CD4-positive, alpha-beta T cell treated with Interferon gamma for 1 hour (primary cell): ENCODE measurements at regions not wholly inside any gene's neighbourhood (a gene's known extent, or its start where the extent isn't known, plus 50 kb on each side); places are given as distances from the start of the nearest gene placed in this dataset.

ENCODE experiments used
- DNase-seq: peaks from one replicate; pipeline ENCODE4 v3.0.0-alpha.2; 2020

DNA sequence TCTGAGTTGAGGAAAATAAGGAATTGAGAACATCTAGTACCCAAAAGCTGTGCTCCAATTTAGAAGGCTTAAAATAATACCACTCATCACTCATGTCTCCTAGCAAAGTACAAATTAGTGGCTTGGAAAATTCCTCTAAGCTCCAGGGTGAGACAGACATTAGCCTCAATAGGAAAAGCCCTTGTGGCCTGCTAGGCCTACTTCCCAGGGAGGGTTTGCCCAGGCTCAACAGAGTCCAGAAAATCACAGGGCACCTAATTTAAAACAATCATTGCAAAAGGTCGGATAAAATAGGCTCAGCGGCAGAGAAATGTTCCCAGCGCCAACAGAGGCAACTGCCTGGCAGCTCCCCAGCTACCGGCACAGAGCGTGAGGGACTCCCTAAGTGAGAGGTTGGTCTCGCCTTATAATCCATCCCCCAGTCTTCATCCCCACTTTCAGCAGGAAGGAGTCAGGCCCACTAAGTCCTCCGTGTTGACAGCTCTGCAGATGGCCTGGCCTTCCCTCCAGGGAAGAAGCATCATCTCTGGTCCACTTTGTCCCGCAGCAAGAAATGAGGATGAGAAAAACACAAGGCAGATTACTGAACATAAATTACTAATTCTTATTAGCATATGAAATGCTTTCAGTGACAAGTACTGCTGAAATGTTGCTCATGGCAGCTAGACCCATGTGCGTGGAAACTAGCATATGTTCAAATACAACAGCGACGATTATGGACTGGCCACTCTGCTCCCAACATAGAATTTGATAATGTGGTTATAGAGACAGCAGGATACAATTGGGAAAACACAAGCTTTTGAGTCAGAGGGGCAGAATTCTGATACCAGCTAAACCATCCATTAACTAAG is 1177.7 kb upstream of the AUTS2 start:
- no peak for DNase-seq

DNA sequence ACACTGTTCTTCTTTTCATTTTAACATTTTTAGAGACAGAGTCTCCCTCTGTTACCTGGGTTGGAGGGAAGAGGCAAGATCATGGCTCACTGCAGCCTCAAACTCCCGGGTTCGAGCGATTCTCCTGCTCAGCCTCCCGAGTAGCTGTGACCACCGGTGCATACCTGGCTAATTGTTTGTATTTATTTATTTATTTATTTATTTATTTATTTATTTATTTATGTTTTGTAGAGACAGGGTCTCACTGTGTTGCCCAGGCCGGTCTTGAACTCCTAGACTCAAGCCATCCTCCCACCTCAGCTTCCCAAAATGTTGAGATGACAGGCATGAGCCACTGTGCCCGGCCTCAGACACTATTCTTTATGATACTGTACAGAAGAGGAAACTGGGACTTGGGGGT is 1176.6 kb upstream of the AUTS2 start:
- DNase-seq = no peak

DNA sequence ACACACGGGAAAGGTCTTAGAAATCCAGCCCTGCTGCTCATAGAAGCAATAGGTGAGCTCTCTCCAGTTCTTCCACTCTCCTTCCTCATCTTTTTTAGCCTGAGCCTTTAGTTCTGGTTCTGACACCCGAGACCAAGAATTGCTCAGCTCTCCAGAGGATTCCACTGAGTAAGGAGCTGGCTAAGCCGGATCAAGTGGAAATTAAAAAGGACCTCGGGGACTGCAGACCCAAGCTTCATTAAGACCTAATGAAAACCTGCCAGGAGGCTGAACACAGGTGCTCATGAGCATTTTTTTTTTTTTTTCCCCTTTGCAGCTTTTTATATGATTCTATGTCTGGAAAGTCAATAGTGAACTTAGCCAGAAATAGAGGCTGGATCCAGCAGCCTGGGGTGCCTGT is 1176.0 kb upstream of the AUTS2 start:
- DNase-seq = no peak

DNA sequence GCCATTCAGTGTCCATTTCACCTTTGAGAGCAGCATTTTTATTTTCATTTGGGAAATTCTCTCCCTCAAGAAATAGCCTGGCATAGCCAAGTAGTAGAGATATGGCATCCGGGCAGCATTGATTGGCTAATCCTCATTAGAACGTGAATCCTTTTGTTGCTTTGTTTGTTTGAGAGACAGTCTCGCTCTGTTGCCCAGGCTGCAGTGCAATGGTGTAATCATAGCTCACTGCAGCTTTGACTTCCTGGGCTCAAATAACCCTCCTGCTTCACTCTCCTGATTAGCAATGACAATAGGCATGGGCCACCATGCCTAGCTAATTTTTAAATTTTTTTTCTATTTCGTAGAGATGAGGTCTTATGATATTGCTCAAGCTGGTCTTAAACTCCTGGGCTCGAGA is 1174.9 kb upstream of the AUTS2 start:
- DNase-seq = no peak

DNA sequence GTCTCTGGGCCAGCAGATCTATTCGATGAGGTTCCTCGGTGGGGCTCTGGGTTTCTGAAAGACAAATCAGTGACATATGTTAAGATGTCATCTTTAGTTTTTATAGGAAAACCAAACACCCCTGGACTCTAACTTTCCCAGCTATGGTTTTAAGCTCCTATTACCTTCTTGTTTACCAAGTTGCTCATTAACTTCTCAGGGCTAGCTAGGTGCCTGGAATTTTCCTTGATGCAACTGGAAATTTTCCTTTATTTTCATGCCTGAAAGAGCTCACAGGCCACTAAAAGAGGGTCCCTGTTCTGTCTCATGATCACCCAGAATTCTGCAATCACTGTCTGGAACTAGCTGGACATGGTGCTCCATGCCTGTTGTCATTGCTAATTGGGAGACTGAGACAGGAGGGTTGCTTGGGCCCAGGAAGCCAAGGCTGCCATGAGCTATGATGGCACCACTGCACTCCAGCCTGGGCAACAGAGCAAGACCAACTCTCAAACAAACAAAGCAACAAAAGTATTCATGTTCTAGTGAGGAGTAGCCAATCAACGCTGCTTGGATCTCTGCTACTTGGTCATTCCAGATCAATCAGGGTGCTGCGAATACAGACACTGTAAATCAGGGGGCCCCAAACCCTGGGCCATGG is 1173.5 kb upstream of the AUTS2 start:
- no peak for DNase-seq

DNA sequence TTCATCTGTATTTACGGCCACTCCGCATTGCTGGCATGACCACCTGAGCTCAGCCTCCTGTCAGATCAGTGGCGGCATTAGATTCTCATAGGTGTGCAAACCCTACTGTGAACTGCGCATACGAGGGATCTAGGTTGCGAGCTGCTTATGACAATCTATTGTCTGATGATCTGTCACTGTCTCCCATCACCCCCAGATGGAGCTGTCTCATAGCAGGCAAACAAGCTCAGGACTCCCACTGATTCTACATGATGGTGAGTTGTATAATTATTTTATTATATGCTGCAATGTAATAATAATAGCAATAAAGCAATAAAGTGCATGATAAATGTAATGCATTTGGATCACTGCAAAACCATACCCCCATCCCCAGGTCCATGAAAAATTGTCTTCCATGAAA is 1172.9 kb upstream of the AUTS2 start:
- DNase-seq = no peak

DNA sequence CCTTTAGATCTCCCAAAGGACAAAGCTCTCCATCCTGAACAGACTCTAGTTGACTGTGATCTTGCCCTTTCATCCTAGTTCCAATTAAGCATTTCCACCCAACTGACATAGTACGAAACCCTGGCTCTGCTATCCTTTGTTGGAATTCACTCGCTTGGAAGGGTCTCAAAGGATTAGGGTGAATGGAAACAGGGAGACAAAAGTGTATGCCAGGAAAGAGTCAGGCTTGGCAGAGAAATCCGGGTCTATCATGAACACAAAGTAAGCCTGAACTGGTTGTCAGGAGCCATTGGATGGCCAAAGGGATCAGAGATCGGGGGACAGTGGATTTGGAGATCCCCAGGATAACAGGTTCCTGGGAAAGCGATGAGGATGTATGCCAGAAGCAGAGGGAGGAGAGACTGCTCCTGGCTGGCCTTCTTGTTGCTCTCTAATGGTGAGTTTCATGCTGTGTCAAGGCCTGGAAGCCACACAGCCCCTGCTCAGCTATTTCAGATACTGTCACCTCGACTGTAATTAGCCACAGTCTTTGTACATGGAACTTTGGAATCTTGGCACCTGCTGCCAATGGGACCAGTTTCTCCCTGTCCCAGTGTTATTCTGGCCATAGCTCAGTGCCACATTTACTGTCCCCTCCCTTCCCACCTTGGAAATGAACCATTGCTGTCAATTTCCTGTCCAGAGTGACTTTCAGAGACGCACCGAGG is 1168.7 kb upstream of the AUTS2 start:
- no peak for DNase-seq

DNA sequence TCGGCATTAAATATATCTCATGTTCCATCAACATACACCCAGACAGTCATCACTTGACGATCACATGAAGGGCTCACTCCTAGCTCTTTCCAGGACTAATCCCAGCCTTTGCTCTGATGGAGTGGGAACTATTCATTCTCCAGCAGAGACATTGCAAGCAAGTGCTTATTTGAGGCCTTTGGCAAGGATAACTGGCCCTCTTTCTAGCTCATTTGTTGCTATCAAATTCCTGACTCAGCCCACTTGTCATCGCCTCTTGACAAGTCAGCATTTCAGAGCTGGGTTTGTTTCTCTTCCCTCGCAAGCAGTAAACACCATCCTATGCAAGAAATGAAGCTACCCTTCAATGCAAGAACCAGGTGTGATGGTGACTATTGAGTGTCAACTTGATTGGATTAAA is 1165.7 kb upstream of the AUTS2 start:
- DNase-seq = no peak

DNA sequence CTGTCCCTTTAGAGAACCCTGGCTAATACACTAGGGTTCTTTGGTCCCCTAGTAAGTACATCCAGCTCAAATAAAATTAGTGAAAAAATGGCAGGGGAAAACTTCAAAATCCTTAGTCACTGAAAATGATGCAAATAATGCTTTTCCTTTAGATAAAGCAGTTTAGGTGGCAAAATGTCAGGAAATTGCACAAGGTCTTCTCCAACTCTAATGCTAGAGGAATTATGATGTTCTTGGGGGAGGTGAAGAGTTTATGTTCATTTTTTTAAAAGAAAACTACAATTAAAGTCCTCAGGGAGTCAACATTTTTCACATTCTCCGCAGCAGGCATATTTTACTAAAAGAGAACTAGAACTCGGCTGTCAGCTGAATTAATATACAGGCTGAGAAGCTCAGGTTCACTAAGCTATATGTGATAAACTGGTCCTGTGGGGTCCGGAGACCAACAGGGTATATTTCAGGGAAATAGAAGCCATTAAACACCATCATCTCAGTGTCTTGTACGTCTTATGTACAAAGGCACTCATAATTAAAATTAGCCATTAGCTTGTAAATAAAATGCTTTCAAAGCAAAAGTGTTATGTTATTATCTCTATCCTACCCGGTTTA is 1164.7 kb upstream of the AUTS2 start:
- no peak for DNase-seq

DNA sequence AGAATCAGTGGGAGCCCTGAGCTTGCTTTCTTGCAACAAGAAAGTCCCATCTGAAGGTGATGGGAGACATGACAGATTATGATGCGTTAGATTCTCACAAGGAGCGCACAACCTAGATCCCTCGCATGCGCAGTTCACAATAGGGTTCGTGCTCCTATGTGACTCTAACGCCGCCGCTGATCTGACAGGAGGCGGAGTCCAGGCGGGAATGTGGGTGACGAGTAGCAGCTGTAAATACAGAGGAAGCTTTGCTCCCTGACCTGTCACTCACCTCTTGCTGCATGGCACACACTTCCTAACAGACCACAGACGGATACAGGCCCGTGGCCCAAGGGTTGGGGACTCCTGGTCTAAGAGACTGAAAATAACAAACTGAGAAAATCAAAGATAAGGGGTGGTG is 1163.4 kb upstream of the AUTS2 start:
- no peak for DNase-seq

DNA sequence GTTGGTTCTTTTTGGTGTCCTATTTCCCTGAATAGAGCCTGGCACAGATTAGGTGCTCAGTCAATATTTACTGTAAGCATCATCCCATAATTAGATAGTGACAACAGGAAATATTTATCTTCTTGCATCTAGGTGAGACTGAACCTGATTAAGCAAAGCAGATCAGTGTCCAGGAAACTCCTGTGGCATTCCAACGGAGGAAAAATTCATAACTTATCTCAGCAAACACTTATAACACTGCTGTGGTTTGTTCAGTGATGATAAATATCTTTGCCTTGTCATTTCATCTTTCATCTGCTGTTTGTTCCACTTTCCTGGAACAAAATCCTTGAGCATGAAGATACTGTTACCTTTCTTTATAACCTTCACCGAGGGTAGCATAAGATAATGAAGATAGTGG is 1160.3 kb upstream of the AUTS2 start:
- no peak for DNase-seq

DNA sequence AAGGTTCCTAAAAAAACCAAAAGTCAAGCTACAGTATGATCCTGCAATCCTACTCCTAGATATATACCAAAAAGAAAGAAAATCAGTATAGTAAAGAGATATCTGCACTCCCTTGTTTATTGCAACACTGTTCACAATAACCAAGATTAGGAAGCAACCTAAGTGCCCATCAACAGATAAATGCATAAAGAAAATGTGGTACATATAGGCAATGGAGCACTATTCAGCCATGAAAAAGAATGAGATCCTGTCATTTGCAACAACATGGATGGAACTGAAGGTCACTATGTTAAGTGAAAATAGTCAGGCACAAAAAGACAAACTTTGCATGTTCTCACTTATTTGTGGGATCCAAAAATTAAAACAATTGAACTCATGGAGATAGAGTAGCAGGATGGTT is 1159.5 kb upstream of the AUTS2 start:
- DNase-seq = no peak

DNA sequence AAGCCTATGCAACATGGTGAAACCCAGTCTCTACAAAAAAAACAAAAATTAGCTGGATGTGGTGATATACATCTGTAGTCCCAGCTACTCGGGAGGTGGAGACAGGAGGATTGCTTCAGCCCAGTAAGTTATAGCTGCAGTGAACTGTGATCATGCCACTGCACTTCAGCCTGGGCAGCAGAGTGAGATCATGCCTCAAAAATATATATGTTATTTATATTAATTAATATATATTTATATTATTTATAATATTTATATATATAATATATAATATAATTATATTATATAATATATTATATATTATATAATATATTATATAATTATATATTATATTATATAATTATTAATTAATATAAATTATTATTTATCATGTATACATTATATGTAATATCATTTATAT is 1158.4 kb upstream of the AUTS2 start:
- no peak for DNase-seq

DNA sequence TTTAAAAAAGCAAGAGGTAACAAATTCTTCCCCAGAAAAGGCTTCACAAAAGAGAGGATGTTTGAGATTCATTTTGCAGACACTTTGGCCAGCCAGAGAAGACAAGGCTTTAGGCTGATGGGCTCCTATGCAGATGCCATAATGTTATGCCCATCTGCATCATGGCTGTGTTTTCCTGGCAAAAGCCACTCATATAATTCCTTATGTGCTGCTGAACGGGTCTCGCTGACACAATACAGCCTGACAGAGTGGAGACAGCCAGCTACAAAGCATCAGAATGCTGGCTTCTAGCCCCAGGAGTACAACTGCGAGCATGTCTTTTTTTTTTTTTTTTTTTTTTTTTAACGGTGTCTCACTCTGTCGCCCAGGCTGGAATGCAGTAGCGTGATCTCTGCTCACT is 1157.4 kb upstream of the AUTS2 start:
- no peak for DNase-seq

DNA sequence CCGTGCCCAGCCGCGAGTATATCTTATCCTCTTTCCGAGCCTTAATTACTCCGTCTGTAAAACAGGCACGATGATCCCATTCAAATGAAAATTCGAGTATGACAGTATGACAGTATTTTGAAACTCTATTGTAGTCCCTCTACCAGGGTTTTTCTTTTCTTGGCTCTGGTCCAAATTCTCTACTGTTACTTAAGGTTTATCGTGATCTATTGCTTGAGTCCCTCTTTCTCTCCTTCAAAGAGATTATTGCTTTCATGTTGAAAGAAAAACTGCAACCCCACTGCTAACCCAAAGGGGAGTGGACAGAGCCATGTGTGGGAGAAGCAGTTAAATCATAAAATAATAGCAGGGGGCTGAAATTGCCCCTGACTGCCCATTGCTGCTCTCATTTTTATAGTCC is 1156.6 kb upstream of the AUTS2 start:
- DNase-seq = no peak

DNA sequence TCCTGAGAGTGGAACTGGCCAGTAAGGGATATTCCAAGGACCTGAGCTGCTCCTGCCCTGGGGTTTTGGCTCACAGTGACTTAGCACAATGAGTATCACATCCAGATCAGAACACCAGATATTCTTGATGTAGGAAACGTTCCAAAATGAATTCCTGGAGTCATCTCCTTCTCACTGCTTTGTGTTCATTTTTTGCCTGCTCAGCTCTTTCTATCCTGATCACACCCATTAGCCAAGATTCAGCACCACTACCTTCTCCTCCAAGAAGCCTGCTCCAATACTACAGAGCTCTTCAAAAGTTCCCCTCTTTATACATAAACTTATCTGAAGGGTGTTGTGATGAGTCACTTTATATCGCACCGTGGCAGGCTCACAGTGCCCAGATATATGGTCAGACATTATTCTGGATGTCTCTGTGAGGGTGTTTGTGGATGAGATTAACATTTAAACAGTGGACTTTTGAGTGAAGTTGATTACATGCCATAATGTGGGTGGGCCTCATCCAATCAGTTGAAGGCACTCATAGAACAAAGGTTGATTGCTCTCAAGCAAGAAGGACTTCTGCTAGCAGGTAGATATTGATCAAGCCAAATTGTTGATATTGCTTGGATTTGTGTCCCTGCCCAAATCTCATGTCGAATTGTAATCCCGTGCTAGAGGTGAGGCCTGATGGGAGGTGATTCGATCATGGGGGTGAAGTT is 1155.2 kb upstream of the AUTS2 start:
- no peak for DNase-seq

DNA sequence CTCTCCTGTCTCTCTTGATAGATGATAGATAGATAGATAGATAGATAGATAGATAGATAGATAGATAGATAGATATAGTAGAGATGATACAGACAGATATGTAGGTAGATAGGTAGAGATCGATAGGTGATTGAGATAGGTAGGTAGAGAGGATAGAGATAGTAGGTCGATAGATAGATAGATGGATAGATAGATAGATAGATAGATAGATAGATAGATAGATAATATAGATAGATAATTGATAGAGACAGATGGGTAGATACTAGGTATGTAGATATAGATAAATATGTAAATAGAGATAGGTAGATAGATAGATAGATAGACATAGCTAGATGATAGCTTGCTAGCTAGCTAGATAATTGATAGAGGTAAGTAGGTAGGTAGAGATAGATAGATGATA is 1154.2 kb upstream of the AUTS2 start:
- DNase-seq = no peak

DNA sequence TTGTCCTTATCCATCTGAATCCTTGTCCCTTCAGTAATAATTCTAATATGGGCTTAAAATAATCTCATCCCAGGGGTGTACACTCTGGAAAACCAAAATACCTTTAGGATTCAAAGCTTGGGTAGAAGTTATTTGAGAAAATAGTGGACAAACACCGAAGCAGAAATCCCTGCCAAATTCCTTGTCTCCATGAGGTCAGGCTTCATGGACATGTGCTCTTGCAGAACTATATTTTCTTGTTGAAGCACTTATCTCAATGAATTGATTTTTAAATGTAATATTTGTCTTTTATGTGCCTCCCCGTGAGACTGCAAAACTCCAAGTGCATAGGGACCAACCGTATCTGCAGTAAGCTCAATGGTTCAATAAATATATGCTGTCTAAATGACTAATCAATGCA is 1153.3 kb upstream of the AUTS2 start:
- DNase-seq = no peak

DNA sequence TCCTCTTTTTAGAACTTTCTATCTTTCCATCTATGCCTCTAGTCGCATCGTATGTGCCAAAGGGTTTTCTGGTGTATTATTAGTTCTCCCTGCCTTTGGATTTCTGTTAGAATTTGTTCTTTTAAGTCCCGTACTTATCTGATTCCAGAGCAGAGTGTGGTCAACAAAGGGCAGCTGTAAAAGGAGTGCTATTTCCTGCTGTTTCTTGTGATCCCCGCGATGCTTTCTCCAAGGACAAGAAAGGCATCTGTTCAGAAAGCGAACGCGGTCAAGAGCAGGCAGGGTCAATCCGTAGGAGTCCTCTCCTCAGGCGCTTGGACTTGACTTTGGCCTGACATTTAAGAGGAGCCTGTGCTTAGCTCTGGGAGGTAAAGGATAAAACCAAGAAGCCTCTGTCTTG is 1152.1 kb upstream of the AUTS2 start:
- no peak for DNase-seq

DNA sequence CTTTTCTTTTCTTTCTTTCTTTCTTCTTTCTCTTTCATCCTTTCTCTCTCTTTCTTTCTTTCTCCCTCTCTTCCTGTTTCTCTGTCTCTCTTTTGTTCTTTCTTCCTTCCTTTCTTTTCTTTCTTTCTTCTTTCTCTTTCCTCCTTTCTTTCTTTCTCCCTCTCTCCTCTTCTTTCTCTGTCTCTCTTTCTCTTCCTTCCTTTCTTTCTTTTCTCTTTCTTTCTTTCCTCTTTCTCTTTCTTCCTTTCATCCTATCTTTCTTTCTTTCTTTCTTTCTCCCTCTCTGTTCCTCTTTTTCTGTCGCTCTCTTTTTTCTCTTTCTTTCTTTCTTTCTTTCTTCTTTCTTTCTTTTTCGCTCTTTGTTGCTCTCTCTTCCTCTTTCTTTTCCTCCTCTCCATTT is 1149.2 kb upstream of the AUTS2 start:
- DNase-seq = no peak

DNA sequence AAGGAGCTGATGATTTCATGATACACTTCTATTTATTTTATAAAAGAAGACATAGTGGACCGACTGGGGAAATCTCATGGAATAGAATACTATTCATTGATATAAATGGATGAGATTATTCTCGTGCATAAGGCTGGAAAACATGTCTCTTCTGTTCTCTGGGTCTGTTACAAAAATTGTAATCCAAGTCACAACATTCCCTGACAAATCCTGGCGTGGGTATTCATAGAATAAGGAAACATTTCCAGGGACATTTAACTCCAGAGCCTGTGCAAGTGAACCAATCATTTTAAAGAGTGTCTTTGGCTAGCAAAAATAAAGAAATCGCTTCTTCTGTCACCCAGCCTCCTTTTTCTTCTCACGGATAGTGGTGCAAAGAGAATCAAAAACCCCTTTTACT is 1148.5 kb upstream of the AUTS2 start:
- DNase-seq = no peak

DNA sequence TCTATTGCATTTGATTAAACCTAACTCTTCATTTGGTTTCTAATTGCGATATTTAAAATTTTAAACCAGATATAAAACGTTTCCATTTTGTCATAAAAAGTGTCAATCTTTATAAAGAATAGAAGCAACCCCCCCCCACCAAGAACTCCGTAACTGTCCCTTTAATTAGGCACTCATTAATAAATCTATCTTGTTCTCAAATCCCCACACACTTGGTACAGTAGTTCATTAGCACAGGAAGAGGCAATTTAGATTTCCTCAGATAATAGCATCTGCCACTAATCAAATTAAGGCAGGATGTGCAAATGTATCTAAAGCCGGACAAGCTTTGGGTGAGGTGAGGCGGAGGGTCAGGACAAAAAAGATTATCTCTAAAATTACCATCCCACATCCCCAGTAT is 1143.3 kb upstream of the AUTS2 start:
- no peak for DNase-seq

DNA sequence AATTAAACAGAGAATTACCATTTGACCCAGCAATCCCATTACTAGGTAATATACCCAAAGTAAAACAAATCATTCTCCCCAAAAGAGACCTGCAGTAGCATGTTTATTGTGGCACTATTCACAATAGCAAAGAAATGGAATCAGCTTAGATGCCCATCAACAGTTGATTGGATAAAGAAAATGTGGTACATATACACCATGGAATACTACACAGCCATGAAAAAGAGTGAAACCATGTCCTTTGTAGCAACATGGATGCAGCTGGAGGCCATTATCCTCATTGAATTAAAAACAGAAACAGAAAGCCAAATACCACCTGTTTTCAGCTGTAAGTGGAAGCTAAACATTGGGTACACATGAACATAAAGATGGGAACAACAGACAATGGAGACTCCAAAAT is 1141.8 kb upstream of the AUTS2 start:
- DNase-seq = no peak
